A549 (cell line): ENCODE measurements at regions not wholly inside any gene's neighbourhood (a gene's known extent, or its start where the extent isn't known, plus 50 kb on each side); places are given as distances from the start of the nearest gene placed in this dataset.

Source experiments
- ATAC-seq, 2 experiments: fragments of 200-7000 bp in 1 of 2; fragments of >200 bp in 1 of 2; cut with Nextera tagmentation in 1 of 2; cut with Tn5 transposase in 1 of 2; 3 replicates each; pipeline versions ENCODE4 v1.8.0 to v1.9.1; 2018 to 2020; ENCODE audit warnings: mild to moderate bottlenecking in 1 of 2, moderate library complexity in 1 of 2
- CTCF ChIA-PET: fragments of 300-600 bp; sonication (Branson Sonifier 250); formaldehyde crosslinking; extraction: SDS; loops from one replicate; lab custom pipeline; 2021; ENCODE audit warnings: antibody characterized with exemption, inconsistent platforms; lab: Yijun Ruan, JAX
- POLR2A ChIA-PET: fragments of 350-600 bp; formaldehyde crosslinking; extraction: SDS; loops from one replicate; lab custom pipeline; 2021; ENCODE audit warnings: antibody characterized with exemption, inconsistent platforms; lab: Yijun Ruan, JAX
- DNase-seq, 2 experiments: peaks; one replicate each; pipeline versions ENCODE4 v3.0.0 to v3.0.0-alpha.2; 2011 to 2016; ENCODE audit warnings: low read depth in 1 of 2, low spot score in 1 of 2
- FAIRE-seq: peaks from 2 replicates; lab custom pipeline; 2011; peaks lifted over from hg19 to GRCh38; lab: Jason Lieb, UNC
- H3K27ac ChIP-seq, 2 experiments: fragments of >200 bp; sonication (Bioruptor Twin); formaldehyde crosslinking; 3 replicates each; pipeline ENCODE4 v1.5.1; 2016 to 2017
- H3K4me1 ChIP-seq: fragments of >200 bp; sonication (Bioruptor Twin); formaldehyde crosslinking; 3 replicates; pipeline ENCODE4 v1.6.1; 2016
- H3K4me2 ChIP-seq: fragments of >200 bp; sonication (Bioruptor Twin); formaldehyde crosslinking; 3 replicates; pipeline ENCODE4 v1.6.1; 2016
- H3K4me3 ChIP-seq: fragments of >200 bp; sonication (Bioruptor Twin); formaldehyde crosslinking; 3 replicates; pipeline ENCODE4 v1.5.1; 2016
- H3K9me3 ChIP-seq: fragments of >200 bp; sonication (Bioruptor Twin); formaldehyde crosslinking; 3 replicates; pipeline ENCODE4 v1.6.1; 2016
- BHLHE40 ChIP-seq: IDR thresholded peaks from 2 replicates; pipeline ENCODE4 v1.6.1; 2012; ENCODE audit warnings: low read depth, low read length, inconsistent platforms
- CBX8 ChIP-seq: fragments of 200-600 bp; sonication (generic); IDR thresholded peaks from 2 replicates; pipeline ENCODE4 v1.6.1; 2016
- CHD4 ChIP-seq: fragments of 200-600 bp; sonication (generic); IDR thresholded peaks from 2 replicates; pipeline ENCODE4 v1.6.1; 2016; ENCODE audit warnings: antibody characterized with exemption, mild to moderate bottlenecking, borderline replicate concordance
- EHF ChIP-seq: fragments of 250-450 bp; sonication (Bioruptor Pico); IDR thresholded peaks from 2 replicates; pipeline ENCODE4 v1.5.0; 2020; ENCODE audit warnings: mild to moderate bottlenecking
- EP300 ChIP-seq, 2 experiments: fragments of >200 bp; sonication (Bioruptor Twin); formaldehyde crosslinking; IDR thresholded peaks; 2 replicates in 1 of 2; 3 replicates in 1 of 2; pipeline ENCODE4 v1.6.1; 2016 to 2017
- FOXS1 ChIP-seq: fragments of 250-450 bp; sonication (Bioruptor Pico); IDR thresholded peaks from 2 replicates; pipeline ENCODE4 v1.5.0; 2020; ENCODE audit warnings: mild to moderate bottlenecking, moderate library complexity
- JUNB ChIP-seq: fragments of >200 bp; sonication (Bioruptor Twin); formaldehyde crosslinking; IDR thresholded peaks from 2 replicates; pipeline ENCODE4 v1.6.1; 2016
- KDM1A ChIP-seq: fragments of 200-600 bp; sonication (generic); IDR thresholded peaks from 2 replicates; pipeline ENCODE4 v1.6.1; 2016; ENCODE audit warnings: low read depth, mild to moderate bottlenecking
- MAFK ChIP-seq: fragments of 450-650 bp; IDR thresholded peaks from 2 replicates; pipeline ENCODE4 v1.6.1; 2014; ENCODE audit not compliant: partially characterized antibody
- MYC ChIP-seq: IDR thresholded peaks from 2 replicates; pipeline ENCODE4 v1.6.1; 2012; ENCODE audit warnings: mild to moderate bottlenecking, inconsistent platforms, low read length, improper control_type of control experiment, borderline replicate concordance
- NFE2L2 ChIP-seq: fragments of 150-350 bp; conservative IDR thresholded peaks from 2 replicates; pipeline ENCODE4 v1.6.1; 2014; ENCODE audit warnings: low read length
- SMC3 ChIP-seq: fragments of >200 bp; sonication (Bioruptor Twin); formaldehyde crosslinking; IDR thresholded peaks from 3 replicates; pipeline ENCODE4 v1.6.1; 2018; ENCODE audit warnings: inconsistent platforms
- TFCP2L1 ChIP-seq: fragments of 250-450 bp; sonication (Bioruptor Pico); IDR thresholded peaks from 2 replicates; pipeline ENCODE4 v1.5.0; 2021; ENCODE audit warnings: mild to moderate bottlenecking
- TP53 ChIP-seq: fragments of 250-450 bp; sonication (Bioruptor Pico); IDR thresholded peaks from 2 replicates; pipeline ENCODE4 v1.5.0; 2021; ENCODE audit warnings: mild to moderate bottlenecking, moderate library complexity
- ZSCAN20 ChIP-seq: fragments of 250-450 bp; sonication (Bioruptor Pico); IDR thresholded peaks from 2 replicates; pipeline ENCODE4 v1.8.0; 2022; ENCODE audit warnings: mild to moderate bottlenecking, moderate library complexity
- WGBS: methylation state at CpG from one replicate; pipeline ENCODE4 v1.1.6; 2017; ENCODE audit errors: missing lambda C conversion rate; 5-methylcytosine and 5-hydroxymethylcytosine counted together
- TF ChIP-seq, protein P1 (sequence below): fragments of 150-350 bp; IDR thresholded peaks from 2 replicates; pipeline ENCODE4 v1.6.1; 2014; ENCODE audit warnings: low read depth, mild to moderate bottlenecking, low read length
- TF ChIP-seq, protein P2 (sequence below): fragments of >200 bp; sonication (Bioruptor Twin); formaldehyde crosslinking; IDR thresholded peaks from 3 replicates; pipeline ENCODE4 v1.6.1; 2016
- TF ChIP-seq, protein P3 (sequence below): fragments of 250-450 bp; sonication (Bioruptor Pico); IDR thresholded peaks from 2 replicates; pipeline ENCODE4 v1.5.0; 2020; ENCODE audit warnings: low read depth, mild to moderate bottlenecking, moderate library complexity
- TF ChIP-seq, protein P4 (sequence below): fragments of >200 bp; sonication (Bioruptor Twin); formaldehyde crosslinking; IDR thresholded peaks from 3 replicates; pipeline ENCODE4 v1.5.1; 2016
- TF ChIP-seq, protein P5 (sequence below): fragments of 450-650 bp; IDR thresholded peaks from 2 replicates; pipeline ENCODE4 v1.6.1; 2014; ENCODE audit warnings: antibody characterized with exemption

DNA sequence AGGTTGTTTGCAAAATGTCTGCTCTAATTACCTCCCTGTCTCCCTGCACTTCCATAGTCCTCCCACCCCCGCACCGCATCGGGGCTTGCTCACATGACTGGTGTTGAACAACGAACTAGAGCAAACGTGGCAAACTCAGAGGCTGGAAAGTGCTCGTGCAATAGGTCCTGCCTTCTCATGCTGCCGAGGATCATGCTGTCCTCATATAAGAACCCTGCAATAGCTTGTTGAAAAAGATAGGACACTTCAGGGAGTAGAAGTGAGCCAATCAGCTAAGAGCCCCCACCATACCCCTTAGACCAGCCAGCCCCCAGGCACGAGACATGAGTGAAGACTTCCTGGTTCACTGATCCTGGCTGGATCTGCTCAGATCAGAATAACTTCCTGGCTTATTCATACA lies 219.2 kb downstream of the C6orf118 start:
- WGBS, result 41% methylated on average over 8 of the region's 8 CpGs
- ChIA-PET CTCF (no interaction called here), POLR2A (no interaction called here)
- 0 out of 3 replicates have a peak, but pooled peaks cover 3% of the 10 kb centered on the region for H3K4me1 ChIP-seq
- H3K4me2 ChIP-seq, result no peak overlapping the region
- TF ChIP-seq, protein P1, sequence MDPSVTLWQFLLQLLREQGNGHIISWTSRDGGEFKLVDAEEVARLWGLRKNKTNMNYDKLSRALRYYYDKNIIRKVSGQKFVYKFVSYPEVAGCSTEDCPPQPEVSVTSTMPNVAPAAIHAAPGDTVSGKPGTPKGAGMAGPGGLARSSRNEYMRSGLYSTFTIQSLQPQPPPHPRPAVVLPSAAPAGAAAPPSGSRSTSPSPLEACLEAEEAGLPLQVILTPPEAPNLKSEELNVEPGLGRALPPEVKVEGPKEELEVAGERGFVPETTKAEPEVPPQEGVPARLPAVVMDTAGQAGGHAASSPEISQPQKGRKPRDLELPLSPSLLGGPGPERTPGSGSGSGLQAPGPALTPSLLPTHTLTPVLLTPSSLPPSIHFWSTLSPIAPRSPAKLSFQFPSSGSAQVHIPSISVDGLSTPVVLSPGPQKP, result no peak
- TF ChIP-seq, protein P2, sequence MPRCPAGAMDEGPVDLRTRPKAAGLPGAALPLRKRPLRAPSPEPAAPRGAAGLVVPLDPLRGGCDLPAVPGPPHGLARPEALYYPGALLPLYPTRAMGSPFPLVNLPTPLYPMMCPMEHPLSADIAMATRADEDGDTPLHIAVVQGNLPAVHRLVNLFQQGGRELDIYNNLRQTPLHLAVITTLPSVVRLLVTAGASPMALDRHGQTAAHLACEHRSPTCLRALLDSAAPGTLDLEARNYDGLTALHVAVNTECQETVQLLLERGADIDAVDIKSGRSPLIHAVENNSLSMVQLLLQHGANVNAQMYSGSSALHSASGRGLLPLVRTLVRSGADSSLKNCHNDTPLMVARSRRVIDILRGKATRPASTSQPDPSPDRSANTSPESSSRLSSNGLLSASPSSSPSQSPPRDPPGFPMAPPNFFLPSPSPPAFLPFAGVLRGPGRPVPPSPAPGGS, result no peak
- TF ChIP-seq SMC3 (no peak), EHF (CRISPR knock-in tag) (no peak), MAFK (no peak), CBX8 (no peak), CHD4 (no peak), TP53 (CRISPR knock-in tag) (no peak), BHLHE40 (no peak), ZSCAN20 (CRISPR knock-in tag) (no peak), EP300 (IDR thresholded peaks at IDR 0.05) (no peak)
- TF ChIP-seq, protein P3, sequence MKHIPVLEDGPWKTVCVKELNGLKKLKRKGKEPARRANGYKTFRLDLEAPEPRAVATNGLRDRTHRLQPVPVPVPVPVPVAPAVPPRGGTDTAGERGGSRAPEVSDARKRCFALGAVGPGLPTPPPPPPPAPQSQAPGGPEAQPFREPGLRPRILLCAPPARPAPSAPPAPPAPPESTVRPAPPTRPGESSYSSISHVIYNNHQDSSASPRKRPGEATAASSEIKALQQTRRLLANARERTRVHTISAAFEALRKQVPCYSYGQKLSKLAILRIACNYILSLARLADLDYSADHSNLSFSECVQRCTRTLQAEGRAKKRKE, result no peak
- TF ChIP-seq, protein P4, sequence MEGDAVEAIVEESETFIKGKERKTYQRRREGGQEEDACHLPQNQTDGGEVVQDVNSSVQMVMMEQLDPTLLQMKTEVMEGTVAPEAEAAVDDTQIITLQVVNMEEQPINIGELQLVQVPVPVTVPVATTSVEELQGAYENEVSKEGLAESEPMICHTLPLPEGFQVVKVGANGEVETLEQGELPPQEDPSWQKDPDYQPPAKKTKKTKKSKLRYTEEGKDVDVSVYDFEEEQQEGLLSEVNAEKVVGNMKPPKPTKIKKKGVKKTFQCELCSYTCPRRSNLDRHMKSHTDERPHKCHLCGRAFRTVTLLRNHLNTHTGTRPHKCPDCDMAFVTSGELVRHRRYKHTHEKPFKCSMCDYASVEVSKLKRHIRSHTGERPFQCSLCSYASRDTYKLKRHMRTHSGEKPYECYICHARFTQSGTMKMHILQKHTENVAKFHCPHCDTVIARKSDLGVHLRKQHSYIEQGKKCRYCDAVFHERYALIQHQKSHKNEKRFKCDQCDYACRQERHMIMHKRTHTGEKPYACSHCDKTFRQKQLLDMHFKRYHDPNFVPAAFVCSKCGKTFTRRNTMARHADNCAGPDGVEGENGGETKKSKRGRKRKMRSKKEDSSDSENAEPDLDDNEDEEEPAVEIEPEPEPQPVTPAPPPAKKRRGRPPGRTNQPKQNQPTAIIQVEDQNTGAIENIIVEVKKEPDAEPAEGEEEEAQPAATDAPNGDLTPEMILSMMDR, result no peak
- H3K4me3 ChIP-seq, result no peak overlapping the region
- DNase-seq (no peak), FAIRE-seq (no peak), ATAC-seq (no peak)
- no peak overlapping the region for H3K27ac ChIP-seq
- H3K9me3 ChIP-seq, result no peaks in the 10 kb centered on the region

DNA sequence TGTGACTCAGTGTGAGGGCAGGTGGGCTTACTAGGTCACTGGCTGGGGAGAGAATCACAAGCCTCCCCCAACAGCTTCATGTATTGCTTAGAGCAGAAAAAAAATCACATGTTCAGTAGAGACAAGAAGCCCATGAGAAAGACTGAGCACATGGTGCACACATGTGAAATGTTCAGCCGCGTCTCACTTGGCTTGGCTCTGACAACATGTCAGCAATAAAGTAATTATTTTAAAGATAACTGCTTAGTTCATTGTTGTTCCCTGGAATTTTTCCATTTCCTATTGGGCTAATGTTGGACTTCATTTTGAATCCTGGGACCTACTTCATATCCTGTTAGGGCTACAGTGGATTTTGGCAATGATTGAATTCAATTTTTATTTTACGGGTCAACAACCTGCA lies 222.6 kb downstream of the C6orf118 start:
- ATAC-seq, result no peak
- 87% methylated on average over 3 of the region's 3 CpGs for WGBS
- no peak for FAIRE-seq

More for the DNA sequence above, 222.6 kb downstream of the C6orf118 start:
- no peak overlapping the region for H3K27ac ChIP-seq
- no peak overlapping the region for H3K4me3 ChIP-seq
- POLR2A ChIA-PET, result no interaction called here
- CTCF ChIA-PET, result no interaction called here
- no peaks in the 10 kb centered on the region for H3K9me3 ChIP-seq
- H3K4me2 ChIP-seq, result no peak overlapping the region
- TF ChIP-seq FOXS1, result no peak
- TF ChIP-seq NFE2L2, result no peak
- no peak for TF ChIP-seq TFCP2L1
- no peak for TF ChIP-seq JUNB
- TF ChIP-seq, protein P1, result no peak
- TF ChIP-seq MYC, result no peak
- TF ChIP-seq KDM1A, result no peak
- TF ChIP-seq, protein P3, result no peak
- TF ChIP-seq, protein P4, result no peak
- TF ChIP-seq, protein P5, sequence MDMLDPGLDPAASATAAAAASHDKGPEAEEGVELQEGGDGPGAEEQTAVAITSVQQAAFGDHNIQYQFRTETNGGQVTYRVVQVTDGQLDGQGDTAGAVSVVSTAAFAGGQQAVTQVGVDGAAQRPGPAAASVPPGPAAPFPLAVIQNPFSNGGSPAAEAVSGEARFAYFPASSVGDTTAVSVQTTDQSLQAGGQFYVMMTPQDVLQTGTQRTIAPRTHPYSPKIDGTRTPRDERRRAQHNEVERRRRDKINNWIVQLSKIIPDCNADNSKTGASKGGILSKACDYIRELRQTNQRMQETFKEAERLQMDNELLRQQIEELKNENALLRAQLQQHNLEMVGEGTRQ, result no peak
- H3K4me1 ChIP-seq, result no peaks in the 10 kb centered on the region
- no peak for DNase-seq
